Activated T-cell treated with anti-CD3 and anti-CD28 coated beads, Interleukin-2, amount 50 U/mL, for 1 hour (primary cell): ENCODE measurements at regions not wholly inside any gene's neighbourhood (a gene's known extent, or its start where the extent isn't known, plus 50 kb on each side); places are given as distances from the start of the nearest gene placed in this dataset.

Source experiments
- DNase-seq: peaks from one replicate; pipeline ENCODE4 v3.0.0-alpha.2; 2020

DNA sequence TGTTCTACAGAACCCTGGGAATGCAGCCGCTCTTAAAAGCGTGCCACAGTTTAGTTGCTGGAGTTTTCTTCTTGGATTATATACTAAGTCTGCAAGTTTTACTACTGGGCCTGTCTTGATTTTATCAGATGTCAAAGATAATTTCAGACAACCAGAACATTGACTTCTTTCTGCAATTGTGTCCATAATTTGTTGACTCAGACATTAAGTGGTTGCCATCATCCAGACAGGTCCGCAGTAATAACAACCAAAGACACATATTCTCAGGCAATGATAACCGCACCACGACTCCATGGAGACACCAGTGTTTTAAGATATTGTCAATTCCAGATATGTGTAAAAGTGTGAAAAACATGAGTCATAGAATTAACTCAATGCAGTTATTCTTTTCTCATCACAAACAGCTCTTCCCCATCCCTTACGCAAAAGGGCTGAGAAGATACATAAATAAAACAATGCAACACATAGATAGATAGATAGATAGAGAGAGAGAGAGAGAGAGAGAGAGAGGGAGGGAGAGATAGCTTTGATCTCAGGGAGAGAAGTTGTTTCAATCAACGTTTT is 90.4 kb upstream of the FMN2 start:
- no peak for DNase-seq

DNA sequence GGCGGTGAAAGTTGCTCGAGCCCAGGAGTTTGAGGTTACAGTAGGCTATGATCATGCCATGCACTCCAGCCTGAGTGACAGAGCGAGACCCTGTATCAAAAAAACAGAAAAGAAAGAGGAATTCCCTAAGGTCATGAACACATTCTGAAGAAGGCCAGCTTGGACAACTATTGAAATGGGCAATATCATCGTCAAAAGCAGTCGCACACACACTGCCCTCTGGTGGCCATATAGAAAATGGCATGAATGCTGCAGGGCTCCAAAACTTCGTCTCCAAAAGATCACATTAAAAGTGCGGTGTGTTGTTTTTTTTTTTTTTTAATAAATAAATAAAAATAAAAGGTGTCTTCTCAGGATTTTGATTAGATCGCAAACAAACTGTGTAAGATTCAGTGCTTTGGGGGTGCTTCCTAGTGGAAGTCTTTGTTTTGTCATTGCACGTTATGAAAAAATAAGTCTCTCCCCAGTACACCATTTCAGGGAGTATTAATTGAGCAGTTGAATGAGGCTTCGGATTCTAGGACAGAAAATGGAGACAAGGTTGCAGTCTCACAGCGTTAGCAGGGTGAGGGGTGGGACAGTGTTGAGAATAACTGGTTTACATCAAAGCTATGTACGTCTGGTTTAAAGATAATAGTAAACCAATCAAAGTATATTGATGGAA is 87.5 kb upstream of the FMN2 start:
- no peak for DNase-seq

DNA sequence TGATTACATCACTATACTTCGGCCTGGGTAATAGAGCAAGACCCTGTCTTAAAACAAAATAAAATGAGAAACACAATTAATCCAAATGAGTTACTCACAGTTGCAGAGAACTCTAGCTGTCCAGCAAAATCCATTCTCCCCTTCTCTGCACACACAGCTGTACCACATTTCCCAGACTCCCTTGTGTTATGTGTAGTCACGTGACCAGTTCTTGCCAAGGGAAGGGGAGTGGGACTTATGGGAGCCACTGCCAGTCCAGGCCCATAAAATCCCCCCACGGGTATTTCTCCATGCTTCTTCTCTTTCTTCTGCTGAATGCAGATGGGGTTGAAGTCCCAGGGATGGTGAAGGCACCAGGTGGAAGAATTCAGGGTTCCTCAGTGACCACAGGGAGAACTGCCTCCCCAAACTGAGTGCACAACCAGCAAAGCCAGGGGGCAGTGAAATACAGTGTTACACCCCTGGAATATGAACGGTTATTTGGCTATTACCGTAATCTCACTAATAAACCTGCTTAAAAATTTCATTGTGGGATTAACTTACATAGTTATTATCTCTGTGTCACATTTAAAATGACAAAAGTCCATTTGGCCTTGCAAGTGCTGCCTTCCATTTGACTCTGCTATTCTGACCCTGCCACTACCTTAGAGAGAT is 85.6 kb upstream of the FMN2 start:
- no peak for DNase-seq

- no peak for DNase-seq
Measured at GRCh38 chr1:240008298-240008697, 83.4 kb upstream of the FMN2 start.

GRCh38 chr1:240014051-240014450 is 77.6 kb upstream of the FMN2 start:
- no peak for DNase-seq

GRCh38 chr1:240018617-240019016 is 73.1 kb upstream of the FMN2 start:
- DNase-seq: no peak

DNA sequence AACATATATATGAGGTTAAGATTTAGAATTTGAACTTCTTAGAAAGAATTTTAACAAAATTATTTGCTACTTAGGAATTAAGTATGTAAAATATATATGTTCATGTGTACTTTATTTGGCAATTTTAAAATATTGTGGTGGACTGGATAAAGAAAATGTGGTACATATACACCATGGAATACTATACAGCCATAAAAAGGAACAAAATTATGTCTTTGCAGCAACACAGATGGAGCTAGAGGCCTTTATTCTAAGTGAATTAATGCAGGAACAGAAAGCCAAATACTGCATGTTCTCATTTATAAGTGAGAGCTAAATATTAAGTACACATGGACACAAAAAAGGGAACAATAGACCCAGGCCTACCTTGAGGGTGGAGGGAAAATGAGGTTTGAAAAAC is 72.2 kb upstream of the FMN2 start:
- no peak for DNase-seq

DNA sequence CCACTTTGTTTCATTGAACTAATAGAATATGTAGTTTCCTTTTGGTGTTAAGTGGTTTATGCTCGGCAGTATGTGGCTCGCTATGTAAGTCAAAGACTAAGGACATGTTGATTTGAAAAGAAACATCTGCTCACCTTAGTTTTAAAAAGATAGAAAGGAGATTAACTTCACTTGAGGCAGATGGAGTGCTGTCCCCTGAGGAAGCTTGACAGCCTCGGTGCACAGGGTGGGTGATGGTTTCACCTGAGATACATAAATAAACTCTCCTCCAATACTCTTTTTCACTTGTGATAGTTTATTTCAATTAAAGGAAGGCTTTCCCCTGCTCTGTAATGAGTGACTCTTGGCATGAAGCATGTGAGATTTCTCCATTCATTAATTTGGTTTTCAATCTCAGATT is 70.8 kb upstream of the FMN2 start:
- DNase-seq: no peak

DNA sequence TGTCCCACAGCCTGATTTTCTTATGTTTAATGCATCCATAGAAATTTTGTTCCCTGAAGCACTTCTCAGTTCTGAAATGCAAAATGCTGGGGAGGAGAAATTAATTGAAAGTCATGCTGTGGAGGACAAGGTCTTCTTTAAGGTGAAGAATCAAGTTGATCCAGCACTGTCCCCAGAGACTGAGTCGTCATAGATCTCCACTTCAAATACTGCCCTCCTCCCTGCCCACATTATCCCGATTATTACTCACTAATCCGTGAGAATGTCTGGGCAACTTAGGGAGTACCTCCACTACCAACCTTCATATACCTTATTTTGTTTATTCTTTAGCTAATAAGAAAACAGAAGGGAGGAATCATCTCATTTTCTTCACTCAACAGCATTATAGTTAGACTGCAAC is 70.0 kb upstream of the FMN2 start:
- DNase-seq: no peak

GRCh38 chr1:240027059-240027462 is 64.6 kb upstream of the FMN2 start:
- DNase-seq: no peak

DNA sequence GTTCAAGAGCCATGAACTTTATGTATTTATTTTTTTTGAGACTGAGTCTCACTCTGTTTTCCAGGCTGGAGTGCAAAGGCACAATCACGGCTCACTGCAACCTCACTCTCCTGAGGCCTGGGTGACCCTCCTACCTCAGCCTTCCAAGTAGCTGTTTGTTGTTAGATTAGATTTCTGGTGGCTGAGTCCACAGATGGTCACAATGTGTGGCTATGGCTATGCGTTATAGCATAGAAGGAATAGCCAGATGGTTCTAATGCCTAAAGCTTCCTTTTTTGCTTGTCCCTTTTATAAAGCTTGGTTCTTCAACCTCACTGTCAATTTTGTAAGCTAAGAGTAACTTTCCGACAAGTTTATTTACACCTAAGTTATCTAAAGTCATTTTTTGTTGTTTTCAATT is 62.3 kb upstream of the FMN2 start:
- DNase-seq: no peak

DNA sequence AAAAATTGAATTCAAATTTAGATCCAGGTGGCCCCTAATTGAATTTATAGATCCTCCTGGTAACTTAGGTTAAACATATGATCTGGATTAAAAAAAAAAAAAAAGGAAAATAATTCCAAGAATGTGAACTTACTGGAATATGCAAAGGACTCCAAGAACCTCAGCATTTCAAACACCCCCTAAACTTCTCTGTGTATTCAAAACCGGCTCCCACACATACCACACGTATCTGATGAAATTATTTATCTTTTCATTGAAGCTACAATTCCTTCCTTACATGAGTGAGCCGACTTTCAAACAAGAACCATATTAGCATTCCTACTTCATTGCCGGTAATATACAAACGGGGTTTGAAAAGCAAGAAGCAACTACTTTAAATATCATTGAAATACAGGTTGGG is 61.4 kb upstream of the FMN2 start:
- no peak for DNase-seq

DNA sequence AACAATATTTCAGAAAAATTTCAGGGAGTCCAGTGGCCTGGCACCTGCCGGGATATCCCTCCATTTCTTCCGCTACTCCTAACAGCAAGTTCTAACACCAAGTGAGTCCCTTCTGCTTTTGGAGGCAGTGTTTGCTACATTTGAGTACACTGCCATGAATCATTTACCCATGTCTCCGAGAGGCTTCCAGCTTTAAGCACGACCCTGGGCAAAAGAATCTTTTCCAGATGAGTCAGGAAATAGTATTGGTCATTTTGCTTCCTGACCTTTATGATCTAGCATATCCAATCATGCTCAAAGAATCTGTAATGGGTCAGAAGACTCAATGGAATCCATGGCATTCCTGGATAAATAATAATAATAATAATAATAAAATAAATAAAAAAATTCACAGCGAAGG is 60.7 kb upstream of the FMN2 start:
- DNase-seq: no peak

GRCh38 chr1:240031414-240031813 is 60.3 kb upstream of the FMN2 start:
- no peak for DNase-seq

GRCh38 chr1:240033406-240033805 is 58.3 kb upstream of the FMN2 start:
- no peak for DNase-seq

- DNase-seq: no peak
Measured at GRCh38 chr1:240036526-240036925, 55.2 kb upstream of the FMN2 start.
